Gastroesophageal sphincter (tissue), 4 donors: ENCODE measurements at regions not wholly inside any gene's neighbourhood (a gene's known extent, or its start where the extent isn't known, plus 50 kb on each side); places are given as distances from the start of the nearest gene placed in this dataset.

Source experiments
- ATAC-seq: fragments of 150-250 bp; one replicate; pipeline ENCODE4 v1.9.1; 2016; ENCODE audit warnings: mild to moderate bottlenecking, moderate library complexity
- H3K27ac ChIP-seq, 4 donors: fragments of 200-600 bp; sonication (generic) in 3 of 4; 1 replicate in 3 of 4; 2 replicates in 1 of 4; pipeline ENCODE4 v1.5.1; 2016 to 2019
- H3K27me3 ChIP-seq: fragments of 200-600 bp; sonication (generic); one replicate; pipeline ENCODE4 v1.5.1; 2019
- H3K36me3 ChIP-seq, 2 donors: fragments of 200-600 bp; sonication (generic); one replicate each; pipeline ENCODE4 v1.5.1; 2019; ENCODE audit warnings: control low read depth in 1 of 2
- H3K4me1 ChIP-seq, 3 donors: fragments of 200-600 bp; sonication (generic); 1 replicate in 2 of 3; 2 replicates in 1 of 3; pipeline ENCODE4 v1.5.1; 2016 to 2019; ENCODE audit warnings: control low read depth in 2 of 3
- H3K4me3 ChIP-seq, 2 donors: fragments of 200-600 bp; sonication (generic); one replicate each; pipeline ENCODE4 v1.5.1; 2019; ENCODE audit warnings: mild to moderate bottlenecking in 1 of 2, moderate library complexity in 1 of 2
- H3K9me3 ChIP-seq, 3 donors: fragments of 200-600 bp; sonication (generic); one replicate each; pipeline ENCODE4 v1.5.1; 2017 to 2019; ENCODE audit warnings: control low read depth in 2 of 3
- CTCF ChIP-seq, 4 experiments: fragments of 200-600 bp in 2 of 4; fragments of 450-650 bp in 2 of 4; sonication (generic) in 1 of 4; IDR thresholded peaks; one replicate each; pipeline ENCODE4 v1.5.1; 2017 to 2019; ENCODE audit warnings: antibody characterized with exemption in 4 of 4, mild to moderate bottlenecking in 2 of 4, moderate library complexity in 2 of 4
- EP300 ChIP-seq: sonication (generic); formaldehyde crosslinking; IDR thresholded peaks from one replicate; pipeline ENCODE4 v1.6.1; 2017; ENCODE audit warnings: antibody characterized with exemption, mild to moderate bottlenecking
- POLR2A ChIP-seq, 2 donors: fragments of 450-650 bp; IDR thresholded peaks; one replicate each; pipeline ENCODE4 v1.6.1; 2017; ENCODE audit warnings: antibody characterized with exemption in 2 of 2, mild to moderate bottlenecking in 2 of 2, moderate library complexity in 1 of 2
- POLR2AphosphoS5 ChIP-seq: sonication (generic); formaldehyde crosslinking; IDR thresholded peaks from one replicate; pipeline ENCODE4 v1.6.1; 2017; ENCODE audit warnings: antibody characterized with exemption
- WGBS, 2 donors: methylation state at CpG; one replicate each; pipeline ENCODE4 v1.1.5; 2018; ENCODE audit warnings: low coverage in 1 of 2; 5-methylcytosine and 5-hydroxymethylcytosine counted together

- no peak for TF ChIP-seq POLR2AphosphoS5
- no peak for TF ChIP-seq EP300
- TF ChIP-seq CTCF (IDR thresholded peaks at IDR 0.05) = no peak
- TF ChIP-seq POLR2A (IDR thresholded peaks at IDR 0.05) = no peak
- no peaks in the 10 kb centered on the region for H3K36me3 ChIP-seq
- H3K4me1 ChIP-seq = no peaks in the 10 kb centered on the region
- WGBS, 2 donors = 59 to 66% methylated on average over 3 of the region's 3 CpGs
- no peak overlapping the region for H3K27ac ChIP-seq
- no peak overlapping the region for H3K4me3 ChIP-seq
- no peak for ATAC-seq
- H3K9me3 ChIP-seq = no peaks in the 10 kb centered on the region
- no peaks in the 10 kb centered on the region for H3K27me3 ChIP-seq
Observed at GRCh38 chr7:125661677-125662076, 732.1 kb upstream of the POT1 start.

GRCh38 chr7:125661006-125661405 lies 731.4 kb upstream of the POT1 start:
- Histone ChIP-seq H3K36me3 (no peaks in the 10 kb centered on the region), H3K4me3 (no peak overlapping the region), H3K9me3 (no peaks in the 10 kb centered on the region), H3K27ac (no peak overlapping the region), H3K27me3 (no peaks in the 10 kb centered on the region), H3K4me1 (no peaks in the 10 kb centered on the region)
- no peak for TF ChIP-seq CTCF (IDR thresholded peaks at IDR 0.05)
- no peak for TF ChIP-seq EP300
- TF ChIP-seq POLR2A (IDR thresholded peaks at IDR 0.05) = no peak
- TF ChIP-seq POLR2AphosphoS5 = no peak
- 67 to 72% methylated on average over 3 of the region's 3 CpGs for WGBS, 2 donors
- ATAC-seq = no peak

- WGBS, 2 donors = 44% methylated on average over 1 of the region's 1 CpG; no CpG with 5 or more reads in 1 of the 2 donors
- no peak for ATAC-seq
- Histone ChIP-seq H3K9me3 (no peaks in the 10 kb centered on the region), H3K27me3 (no peaks in the 10 kb centered on the region), H3K36me3 (no peaks in the 10 kb centered on the region), H3K4me1 (no peaks in the 10 kb centered on the region), H3K4me3 (no peak overlapping the region), H3K27ac (no peak overlapping the region)
- TF ChIP-seq CTCF (IDR thresholded peaks at IDR 0.05) (no peak), POLR2A (IDR thresholded peaks at IDR 0.05) (no peak), EP300 (no peak), POLR2AphosphoS5 (no peak)
Observed at GRCh38 chr7:125654076-125654475, 724.5 kb upstream of the POT1 start.

- no peaks in the 10 kb centered on the region for H3K9me3 ChIP-seq
- TF ChIP-seq CTCF (IDR thresholded peaks at IDR 0.05) (no peak), POLR2A (IDR thresholded peaks at IDR 0.05) (no peak), EP300 (no peak), POLR2AphosphoS5 (no peak)
- 58 to 63% methylated on average over 8 of the region's 8 CpGs for WGBS, 2 donors
- no peak overlapping the region for H3K4me3 ChIP-seq
- H3K27me3 ChIP-seq = no peaks in the 10 kb centered on the region
- H3K4me1 ChIP-seq = no peaks in the 10 kb centered on the region
- no peaks in the 10 kb centered on the region for H3K36me3 ChIP-seq
- H3K27ac ChIP-seq = no peak overlapping the region
- ATAC-seq = no peak
Observed at GRCh38 chr7:125651823-125652528, 722.4 kb upstream of the POT1 start.

- Histone ChIP-seq H3K4me3 (no peak overlapping the region), H3K9me3 (no peaks in the 10 kb centered on the region), H3K36me3 (no peaks in the 10 kb centered on the region), H3K4me1 (no peaks in the 10 kb centered on the region), H3K27me3 (no peaks in the 10 kb centered on the region), H3K27ac (no peak overlapping the region)
- 56 to 71% methylated on average over 1 of the region's 1 CpG for WGBS, 2 donors
- ATAC-seq = no peak
- TF ChIP-seq POLR2AphosphoS5 (no peak), EP300 (no peak), CTCF (IDR thresholded peaks at IDR 0.05) (no peak), POLR2A (IDR thresholded peaks at IDR 0.05) (no peak)
Observed at GRCh38 chr7:125648543-125648942, 718.9 kb upstream of the POT1 start.
